ENCODE measurements at regions not wholly inside any gene's neighbourhood (a gene's known extent, or its start where the extent isn't known, plus 50 kb on each side); places are given as distances from the start of the nearest gene placed in this dataset.

- no peak for DNase-seq (ENCODE audit: low read depth, low spot score)
- ChIA-PET POLR2A (no interaction called here), CTCF (no interaction called here)
- dilution Hi-C loops (cut with MboI; ENCODE audit: extremely low pct_ligation_motif_present, low sequenced_read_pairs) (no loop called here), intact Hi-C loops (cut with micrococcal nuclease) (no loop called here)
- H3K4me3 ChIP-seq (replicated peaks in 1 of 3; ENCODE audit: insufficient read depth in 1 of 3, low read depth in 1 of 3, low read length in 3 of 3) = no peak overlapping the region
- no peak overlapping the region for H2AFZ ChIP-seq (ENCODE audit: low read depth, low read length)
- no peak overlapping the region for H3K9ac ChIP-seq (replicated peaks; ENCODE audit: extremely low read depth, insufficient read depth, low read length)
- no peaks in the 10 kb centered on the region for H3K9me3 ChIP-seq (replicated peaks; ENCODE audit: control insufficient read depth, insufficient read depth, low read length)
- H3K4me1 ChIP-seq (ENCODE audit: control insufficient read depth, extremely low read depth, insufficient read depth, low read length) = no peaks in the 10 kb centered on the region
- H3K9me1 ChIP-seq (replicated peaks; ENCODE audit: control insufficient read depth, extremely low read depth, insufficient read depth, low read length) = no peaks in the 10 kb centered on the region
- H3K4me2 ChIP-seq (ENCODE audit: insufficient read depth, low read length) = no peak overlapping the region
- no peaks in the 10 kb centered on the region for H3K79me2 ChIP-seq (ENCODE audit: control insufficient read depth, insufficient read depth, low read length)
- no peak overlapping the region for H3K27ac ChIP-seq (ENCODE audit: insufficient read depth, low read depth, low read length)
- TF ChIP-seq CTCF (IDR thresholded peaks at IDR 0.05; ENCODE audit: extremely low read depth in 1 of 2, insufficient read depth in 1 of 2, low read depth in 1 of 2, low read length in 2 of 2) = no peak
- TF ChIP-seq MAX (IDR thresholded peaks at IDR 0.05; ENCODE audit: insufficient read depth, insufficient read length) = no peak
- TF ChIP-seq POLR2A (IDR thresholded peaks at IDR 0.05; ENCODE audit: low read depth, low read length) = no peak
- no peak for TF ChIP-seq MYC (IDR thresholded peaks at IDR 0.05; ENCODE audit: low read depth, low read length)
- no peak for TF ChIP-seq POLR2AphosphoS5 (IDR thresholded peaks at IDR 0.05; ENCODE audit: insufficient read depth, low read depth, low read length)
- no peak for TF ChIP-seq GATA2 (IDR thresholded peaks at IDR 0.05; ENCODE audit: insufficient read depth, insufficient read length, low read depth, low read length)
- TF ChIP-seq JUN (IDR thresholded peaks at IDR 0.05; ENCODE audit: borderline replicate concordance, insufficient read depth, insufficient read length, low read depth) = no peak
- TF ChIP-seq FOS (IDR thresholded peaks at IDR 0.05; ENCODE audit: borderline replicate concordance, insufficient read depth, low read length) = no peak
- no peak for TF ChIP-seq EZH2 (IDR thresholded peaks at IDR 0.05; ENCODE audit: borderline replicate concordance, low read depth, low read length, severe bottlenecking)
- BruUV-seq (replicated peaks) = no TSS peak
- H4K20me1 ChIP-seq (replicated peaks; ENCODE audit: control insufficient read depth, extremely low read depth, insufficient read depth, low read length) = no peaks in the 10 kb centered on the region
- no peaks in the 10 kb centered on the region for H3K27me3 ChIP-seq (ENCODE audit: control insufficient read depth in 2 of 2, insufficient read depth in 2 of 2, low read length in 2 of 2)
- no peak for FAIRE-seq
- H3K36me3 ChIP-seq (ENCODE audit: control insufficient read depth in 2 of 2, extremely low read depth in 1 of 2, insufficient read depth in 2 of 2, low read length in 2 of 2) = no peaks in the 10 kb centered on the region
Measured at GRCh38 chrX:100083211-100083610, 326.9 kb downstream of the PCDH19 start.
